ENCODE measurements at regions not wholly inside any gene's neighbourhood (a gene's known extent, or its start where the extent isn't known, plus 50 kb on each side); places are given as distances from the start of the nearest gene placed in this dataset.

- TF ChIP-seq POLR2A (IDR thresholded peaks at IDR 0.05): no peak
- TF ChIP-seq, protein P1, sequence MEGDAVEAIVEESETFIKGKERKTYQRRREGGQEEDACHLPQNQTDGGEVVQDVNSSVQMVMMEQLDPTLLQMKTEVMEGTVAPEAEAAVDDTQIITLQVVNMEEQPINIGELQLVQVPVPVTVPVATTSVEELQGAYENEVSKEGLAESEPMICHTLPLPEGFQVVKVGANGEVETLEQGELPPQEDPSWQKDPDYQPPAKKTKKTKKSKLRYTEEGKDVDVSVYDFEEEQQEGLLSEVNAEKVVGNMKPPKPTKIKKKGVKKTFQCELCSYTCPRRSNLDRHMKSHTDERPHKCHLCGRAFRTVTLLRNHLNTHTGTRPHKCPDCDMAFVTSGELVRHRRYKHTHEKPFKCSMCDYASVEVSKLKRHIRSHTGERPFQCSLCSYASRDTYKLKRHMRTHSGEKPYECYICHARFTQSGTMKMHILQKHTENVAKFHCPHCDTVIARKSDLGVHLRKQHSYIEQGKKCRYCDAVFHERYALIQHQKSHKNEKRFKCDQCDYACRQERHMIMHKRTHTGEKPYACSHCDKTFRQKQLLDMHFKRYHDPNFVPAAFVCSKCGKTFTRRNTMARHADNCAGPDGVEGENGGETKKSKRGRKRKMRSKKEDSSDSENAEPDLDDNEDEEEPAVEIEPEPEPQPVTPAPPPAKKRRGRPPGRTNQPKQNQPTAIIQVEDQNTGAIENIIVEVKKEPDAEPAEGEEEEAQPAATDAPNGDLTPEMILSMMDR (IDR thresholded peaks at IDR 0.05): no peak
These were observed 156.3 kb upstream of the HS6ST1 start for GRCh38 chr2:128474962-128475361.
